Activated CD8-positive, alpha-beta memory T cell treated with anti-CD3 and anti-CD28 coated beads, Interleukin-2, amount 10 ng/mL, durations not matched to agents 7 days and 5 days (primary cell): ENCODE measurements at regions not wholly inside any gene's neighbourhood (a gene's known extent, or its start where the extent isn't known, plus 50 kb on each side); places are given as distances from the start of the nearest gene placed in this dataset.

Source experiments
- ATAC-seq: fragments of 150-1000 bp; cut with Tn5 transposase; one replicate; pipeline ENCODE4 v1.10.0; 2021; ENCODE audit warnings: moderate library complexity
- CTCF ChIA-PET: fragments of 350-600 bp; sonication (Branson Sonifier 250); formaldehyde crosslinking; loops from one replicate; lab custom pipeline; 2021; ENCODE audit warnings: antibody characterized with exemption; lab: Charles Lee
- DNase-seq: peaks from one replicate; pipeline ENCODE4 v3.0.0-alpha.2; 2020
- H3K27ac Mint-ChIP-seq: one replicate; pipeline ENCODE4 v1.8.0; 2021; ENCODE audit warnings: mild to moderate bottlenecking, mixed read lengths
- H3K27me3 Mint-ChIP-seq: one replicate; pipeline ENCODE4 v1.8.0; 2021; ENCODE audit warnings: mixed read lengths
- H3K36me3 Mint-ChIP-seq: one replicate; pipeline ENCODE4 v1.8.0; 2021; ENCODE audit warnings: mild to moderate bottlenecking, mixed read lengths
- H3K4me1 Mint-ChIP-seq: one replicate; pipeline ENCODE4 v1.8.0; 2021; ENCODE audit warnings: mixed read lengths
- H3K4me3 Mint-ChIP-seq: one replicate; pipeline ENCODE4 v1.8.0; 2021; ENCODE audit warnings: mild to moderate bottlenecking, moderate library complexity, mixed read lengths
- H3K9me3 Mint-ChIP-seq: one replicate; pipeline ENCODE4 v1.8.0; 2022; ENCODE audit warnings: low read depth, mixed read lengths

DNA sequence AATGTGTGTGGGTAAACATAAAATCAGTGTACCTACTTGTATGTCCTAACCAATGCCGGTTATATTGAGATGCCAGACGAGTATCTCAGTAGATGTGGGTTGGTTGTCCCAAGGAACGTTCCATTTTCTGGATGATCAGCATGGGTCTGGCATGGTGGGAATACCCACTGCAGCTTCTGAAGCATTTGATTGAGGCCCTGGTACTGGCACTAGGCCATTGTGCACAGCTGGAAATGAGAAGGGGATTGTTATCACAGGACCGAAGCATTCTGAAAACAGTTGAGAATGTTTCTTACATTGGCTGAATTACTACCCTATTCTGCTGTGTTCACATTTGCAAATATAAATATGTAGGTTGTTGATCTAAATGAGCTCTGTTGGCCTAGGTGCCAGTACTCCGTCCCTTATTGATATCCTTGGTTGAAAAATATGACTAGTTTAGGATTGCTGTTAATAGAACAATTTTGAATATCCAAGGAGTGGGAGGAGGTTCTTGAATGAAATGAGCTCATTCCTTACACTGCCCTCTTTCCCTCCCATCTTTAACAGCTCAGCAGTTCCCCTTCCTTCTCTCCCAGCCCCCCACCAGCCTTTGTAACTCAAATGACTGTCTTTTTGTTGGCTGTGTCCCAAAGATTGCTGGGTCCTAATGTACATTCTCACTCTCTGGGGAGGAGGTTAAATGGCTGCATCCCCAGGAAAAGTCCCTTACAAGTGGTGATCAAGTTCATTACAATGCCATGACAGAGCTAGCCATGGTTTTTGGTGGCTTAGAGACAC is 293.3 kb upstream of the TPM1 start:
- Mint-ChIP-seq H3K27me3 (peaks cover 11% of the 10 kb centered on the region), H3K36me3 (no peaks in the 10 kb centered on the region), H3K4me1 (no peaks in the 10 kb centered on the region), H3K27ac (no peak overlapping the region), H3K9me3 (no peaks in the 10 kb centered on the region), H3K4me3 (no peak overlapping the region)
- no peak for ATAC-seq
- CTCF ChIA-PET, result no interaction called here
- no peak for DNase-seq

DNA sequence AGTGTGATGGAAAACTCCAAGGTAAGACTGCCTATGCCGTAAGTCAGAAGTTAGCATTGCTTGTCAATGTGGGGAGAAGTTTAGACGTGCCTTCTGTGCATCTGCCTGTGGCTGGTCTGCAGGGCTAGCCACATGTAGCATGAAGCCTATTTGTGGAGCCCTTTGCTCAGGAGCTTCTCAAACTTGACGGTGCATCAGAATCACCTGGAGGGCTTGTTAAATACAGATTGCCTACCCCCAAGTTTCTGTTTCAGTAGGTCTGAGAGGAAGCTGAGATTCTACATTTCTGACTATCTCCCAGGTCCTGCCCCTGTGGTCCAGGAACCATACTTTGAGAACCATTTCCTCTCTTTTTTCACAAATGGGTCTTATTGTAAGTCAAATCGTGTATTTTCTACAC is 292.1 kb upstream of the TPM1 start:
- CTCF ChIA-PET, result no interaction called here
- H3K9me3 Mint-ChIP-seq, result no peaks in the 10 kb centered on the region
- ATAC-seq, result no peak
- peaks cover 11% of the 10 kb centered on the region for H3K27me3 Mint-ChIP-seq
- H3K4me3 Mint-ChIP-seq, result no peak overlapping the region
- no peaks in the 10 kb centered on the region for H3K4me1 Mint-ChIP-seq
- no peak for DNase-seq
- no peaks in the 10 kb centered on the region for H3K36me3 Mint-ChIP-seq
- no peak overlapping the region for H3K27ac Mint-ChIP-seq

DNA sequence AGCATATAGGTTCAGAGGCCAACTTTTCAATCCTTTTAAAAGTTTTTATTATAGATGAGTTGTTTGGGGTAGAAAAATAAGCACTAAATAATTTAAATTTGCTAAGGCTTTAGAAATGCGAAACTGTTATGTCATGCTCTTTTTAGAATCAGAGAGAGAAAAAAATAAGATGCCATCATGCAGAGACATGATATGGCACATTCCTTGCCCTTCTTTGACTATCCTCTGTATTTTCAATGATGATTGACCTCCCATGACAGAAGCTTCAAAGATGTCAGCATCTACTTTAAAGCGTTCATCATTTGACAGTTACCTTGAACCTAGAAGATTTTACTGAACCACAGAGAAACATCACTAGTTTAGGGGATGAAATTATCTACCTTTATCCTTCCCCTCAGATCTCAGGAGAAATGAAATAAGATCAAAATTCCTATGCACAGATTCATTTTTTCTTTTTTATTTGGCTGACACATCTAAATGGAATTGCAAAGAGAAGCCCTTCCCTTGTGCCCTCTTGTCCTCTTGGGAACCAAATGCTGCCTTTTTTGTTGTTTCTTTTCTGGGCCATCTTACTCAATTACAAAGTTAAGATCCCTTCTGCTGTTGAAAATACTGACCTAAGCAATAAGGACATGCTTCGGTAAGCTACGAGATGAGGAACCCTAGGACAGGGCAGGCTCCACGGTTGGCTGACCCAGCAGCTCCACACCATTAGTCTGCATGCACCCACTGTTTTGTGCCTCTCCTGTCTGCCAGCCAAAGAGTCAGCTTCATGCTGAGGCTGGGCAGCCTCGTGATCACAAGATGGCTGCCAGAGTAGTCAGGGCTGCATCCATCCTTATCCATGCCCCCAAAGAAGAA is 289.7 kb upstream of the TPM1 start:
- Mint-ChIP-seq H3K27me3 (peaks cover 6% of the 10 kb centered on the region), H3K9me3 (no peaks in the 10 kb centered on the region), H3K27ac (no peak overlapping the region), H3K36me3 (no peaks in the 10 kb centered on the region), H3K4me1 (no peaks in the 10 kb centered on the region), H3K4me3 (no peak overlapping the region)
- no peak for ATAC-seq
- CTCF ChIA-PET, result interaction anchor here (0.8 kb wide), 1 partner anchor 10 kb away, joined by 3 read pairs; no protein-coding TSS in a partner anchor
- DNase-seq, result no peak

DNA sequence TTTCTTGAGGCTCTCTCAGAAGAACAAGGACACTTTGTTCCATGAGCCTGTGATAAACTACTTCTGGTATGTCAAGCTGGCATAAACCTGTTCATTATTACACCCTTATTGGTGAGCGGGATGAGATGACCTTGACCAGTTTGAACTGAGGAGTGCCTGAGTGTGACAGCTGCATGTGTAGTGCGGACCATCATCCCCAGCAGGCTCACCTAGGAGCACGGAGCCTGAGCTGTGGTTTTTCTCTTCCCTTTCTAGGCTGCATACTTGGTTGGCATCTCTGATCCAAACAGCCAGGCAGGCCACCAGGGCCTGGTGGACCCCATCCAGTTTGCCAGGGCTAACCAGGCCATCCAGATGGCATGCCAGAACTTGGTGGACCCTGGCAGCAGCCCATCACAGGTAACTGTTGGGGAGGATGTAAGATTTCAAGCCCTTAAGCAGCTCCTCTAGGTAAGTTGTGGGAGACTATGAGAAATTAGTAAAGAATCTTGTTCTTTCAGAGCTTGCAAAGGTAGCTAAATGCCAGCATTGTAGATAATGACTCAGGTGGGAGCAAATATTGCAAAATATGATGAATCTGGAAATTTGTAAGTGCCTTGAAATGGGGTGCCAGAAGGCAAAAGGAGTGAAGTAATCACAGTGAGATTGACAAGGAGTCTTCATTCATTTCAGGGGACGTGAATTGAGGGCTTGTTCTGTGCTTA is 288.9 kb upstream of the TPM1 start:
- Mint-ChIP-seq H3K27me3 (peaks cover 6% of the 10 kb centered on the region), H3K9me3 (no peaks in the 10 kb centered on the region), H3K4me1 (no peaks in the 10 kb centered on the region), H3K36me3 (no peaks in the 10 kb centered on the region), H3K4me3 (no peak overlapping the region), H3K27ac (no peak overlapping the region)
- CTCF ChIA-PET, result no interaction called here
- DNase-seq (no peak), ATAC-seq (no peak)

DNA sequence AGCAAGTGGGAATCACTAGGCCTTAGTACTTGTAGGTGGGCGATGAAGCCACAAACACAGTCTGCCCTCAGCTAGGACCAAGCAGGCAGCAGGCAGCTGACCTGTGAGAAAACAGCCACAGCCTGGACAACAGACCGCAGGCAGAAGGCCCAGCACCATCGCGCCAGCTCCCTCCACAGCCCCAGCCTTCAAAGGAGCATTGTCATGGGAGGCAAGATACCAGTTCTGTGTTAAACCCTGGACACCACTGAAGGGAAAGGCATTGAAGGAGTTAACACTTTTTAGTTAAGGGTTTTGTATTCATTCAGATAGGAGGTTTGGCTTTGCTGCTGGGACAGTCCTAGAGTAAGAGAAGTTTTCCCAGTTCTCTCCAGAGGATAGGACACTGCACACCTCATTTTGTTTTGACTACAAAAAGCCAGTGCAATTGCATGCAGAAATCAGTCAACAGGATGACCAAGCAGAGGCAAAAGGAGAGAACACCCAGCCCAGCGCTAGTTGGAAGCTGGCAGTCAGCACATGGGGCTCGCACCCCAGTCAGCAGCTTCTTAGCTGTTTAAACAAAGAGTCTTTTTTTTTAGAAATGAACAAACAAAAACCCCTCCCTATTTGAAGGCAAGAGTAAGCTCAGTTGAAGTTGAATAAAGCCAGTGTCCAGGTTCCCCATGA is 286.1 kb upstream of the TPM1 start:
- H3K4me3 Mint-ChIP-seq, result no peak overlapping the region
- no peaks in the 10 kb centered on the region for H3K9me3 Mint-ChIP-seq
- DNase-seq, result no peak
- CTCF ChIA-PET, result interaction anchor here (2.0 kb wide), 1 partner anchor 14 kb away, joined by 6 read pairs; no protein-coding TSS in a partner anchor
- H3K36me3 Mint-ChIP-seq, result no peaks in the 10 kb centered on the region
- peaks cover 6% of the 10 kb centered on the region for H3K27me3 Mint-ChIP-seq
- ATAC-seq, result no peak
- no peak overlapping the region for H3K27ac Mint-ChIP-seq
- no peaks in the 10 kb centered on the region for H3K4me1 Mint-ChIP-seq

DNA sequence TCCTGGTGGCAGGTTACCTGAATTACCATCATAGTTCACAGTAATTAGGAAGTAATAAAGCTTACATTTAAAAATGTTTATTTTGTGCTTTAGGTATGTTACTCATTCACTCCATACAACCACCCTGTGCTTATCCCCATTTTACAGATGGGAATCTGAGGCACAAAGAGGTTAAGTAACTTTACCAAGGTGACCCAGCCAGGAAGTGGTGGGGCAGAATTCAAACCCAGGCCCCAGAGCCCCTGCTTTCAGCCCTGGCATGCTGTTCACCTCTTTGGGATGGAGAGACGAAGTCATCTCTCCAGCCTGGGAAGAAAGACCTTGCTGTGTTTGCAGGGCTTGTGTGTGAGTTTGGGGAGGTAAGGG is 285.6 kb upstream of the TPM1 start:
- Mint-ChIP-seq H3K36me3 (no peaks in the 10 kb centered on the region), H3K9me3 (no peaks in the 10 kb centered on the region), H3K27ac (no peak overlapping the region), H3K4me3 (no peak overlapping the region), H3K27me3 (peaks cover 3% of the 10 kb centered on the region), H3K4me1 (no peaks in the 10 kb centered on the region)
- DNase-seq (no peak), ATAC-seq (no peak)
- CTCF ChIA-PET, result interaction anchor here (2.0 kb wide), 1 partner anchor 15 kb away, joined by 6 read pairs; no protein-coding TSS in a partner anchor

DNA sequence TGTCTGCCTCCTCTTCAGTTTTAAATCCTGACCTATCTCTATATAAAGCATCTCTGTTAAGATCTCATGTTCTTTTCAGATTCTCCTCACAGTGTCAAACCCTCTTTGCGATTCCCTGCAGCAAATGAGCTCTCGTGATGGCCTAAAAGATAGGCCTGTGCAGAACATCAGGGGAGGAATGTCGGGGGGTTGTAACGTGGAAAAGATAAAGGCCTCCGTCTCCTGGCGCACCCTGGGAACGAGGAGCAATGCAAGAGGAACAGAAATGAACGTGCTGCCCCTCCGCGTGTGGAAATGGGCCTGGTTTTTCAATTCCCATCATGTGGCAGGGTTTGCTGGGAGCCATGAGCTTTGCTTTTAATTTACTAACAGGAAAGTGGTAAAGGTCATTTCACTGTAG is 285.0 kb upstream of the TPM1 start:
- Mint-ChIP-seq H3K36me3 (no peaks in the 10 kb centered on the region), H3K4me3 (no peak overlapping the region), H3K27me3 (no peaks in the 10 kb centered on the region), H3K27ac (no peak overlapping the region), H3K9me3 (no peaks in the 10 kb centered on the region), H3K4me1 (no peaks in the 10 kb centered on the region)
- no peak for ATAC-seq
- DNase-seq, result no peak
- CTCF ChIA-PET, result no interaction called here

DNA sequence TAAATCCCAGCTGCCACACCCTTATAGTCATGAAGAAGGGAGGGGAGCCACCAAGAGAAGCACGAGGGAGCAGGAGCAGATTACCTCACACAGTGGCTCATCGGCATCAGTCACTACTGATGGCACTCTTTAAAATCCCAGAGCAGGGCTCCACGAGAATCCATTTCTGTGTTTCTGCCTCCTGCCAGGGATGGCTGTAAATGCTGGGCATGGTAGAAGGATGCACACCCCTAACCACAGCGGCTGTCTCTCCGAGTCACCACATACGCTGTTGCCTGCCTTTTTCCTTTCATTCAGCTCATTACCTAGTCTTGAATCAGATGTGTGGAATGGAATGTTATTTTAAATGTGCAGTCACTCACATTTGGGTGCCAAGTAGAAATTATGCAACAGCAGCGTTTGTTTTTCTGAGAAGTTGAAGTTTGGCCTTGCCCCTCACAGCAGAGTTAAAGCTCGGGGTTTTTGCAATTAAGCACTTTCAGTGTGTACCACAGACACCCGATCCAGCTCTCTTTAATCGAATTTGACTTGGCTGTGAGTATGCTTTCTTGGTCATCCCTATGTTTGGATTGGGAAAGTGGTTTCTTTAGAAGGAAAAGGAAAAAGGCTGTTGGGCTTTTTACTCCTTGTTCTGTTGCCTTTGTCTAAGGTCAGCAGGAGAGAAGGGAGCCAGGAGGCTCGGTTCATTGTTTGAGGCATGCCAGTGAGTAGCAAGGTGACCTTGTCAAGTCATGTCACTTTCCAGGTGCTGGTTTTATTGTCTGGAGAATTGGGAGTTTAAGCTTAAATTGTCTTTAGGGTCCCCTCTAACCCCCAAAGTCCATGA is 284.2 kb upstream of the TPM1 start:
- no peak overlapping the region for H3K4me3 Mint-ChIP-seq
- ATAC-seq, result no peak
- no peak overlapping the region for H3K27ac Mint-ChIP-seq
- no peaks in the 10 kb centered on the region for H3K27me3 Mint-ChIP-seq
- H3K4me1 Mint-ChIP-seq, result no peaks in the 10 kb centered on the region
- H3K36me3 Mint-ChIP-seq, result no peaks in the 10 kb centered on the region
- CTCF ChIA-PET, result interaction anchor here (1.7 kb wide), 1 partner anchor 15 kb away, joined by 5 read pairs; no protein-coding TSS in a partner anchor
- no peaks in the 10 kb centered on the region for H3K9me3 Mint-ChIP-seq
- DNase-seq, result no peak

DNA sequence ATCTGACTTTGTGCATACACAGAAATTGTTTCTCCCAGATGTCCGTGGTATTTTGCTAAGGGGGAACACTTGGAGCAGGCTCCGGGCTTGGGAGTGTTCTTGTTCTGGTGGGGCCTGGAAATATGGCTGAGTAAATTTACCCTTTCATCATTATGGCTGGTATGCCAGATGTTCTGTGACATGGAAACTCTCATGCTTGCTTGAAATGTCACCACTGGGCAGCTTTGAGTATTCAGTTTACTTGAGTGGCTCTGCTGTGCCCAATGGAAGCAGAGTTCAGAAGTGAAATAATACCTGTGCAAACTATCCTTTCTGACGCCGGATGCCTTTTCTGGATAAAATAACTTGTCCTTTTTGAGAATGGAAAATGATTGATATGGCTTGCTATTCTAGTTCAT is 283.6 kb upstream of the TPM1 start:
- Mint-ChIP-seq H3K4me1 (no peaks in the 10 kb centered on the region), H3K9me3 (no peaks in the 10 kb centered on the region), H3K27ac (no peak overlapping the region), H3K27me3 (no peaks in the 10 kb centered on the region), H3K36me3 (no peaks in the 10 kb centered on the region), H3K4me3 (no peak overlapping the region)
- DNase-seq (no peak), ATAC-seq (no peak)
- CTCF ChIA-PET, result interaction anchor here (1.7 kb wide), 1 partner anchor 16 kb away, joined by 5 read pairs; no protein-coding TSS in a partner anchor

DNA sequence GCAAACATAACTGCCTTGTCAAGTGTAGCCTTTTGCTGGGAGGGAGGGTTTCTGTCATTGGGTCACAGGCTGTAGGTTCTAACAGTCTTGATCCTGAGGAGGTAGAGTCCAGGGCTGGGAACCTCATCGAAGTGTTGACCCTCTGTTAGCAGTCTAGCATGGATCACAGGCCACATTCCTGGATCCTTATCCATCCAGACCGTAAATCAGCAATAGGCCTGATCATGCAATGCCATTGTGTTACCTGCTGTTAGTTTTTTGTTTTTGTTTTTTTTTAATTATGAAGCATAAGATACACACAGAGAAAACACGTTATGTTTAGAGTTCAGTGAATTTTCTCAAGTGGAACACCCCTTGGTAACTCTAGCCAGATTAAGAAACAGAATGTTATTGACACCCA is 282.0 kb upstream of the TPM1 start:
- CTCF ChIA-PET, result interaction anchor here (0.5 kb wide), 1 partner anchor 691 kb away, joined by 4 read pairs; no protein-coding TSS in a partner anchor
- no peak overlapping the region for H3K4me3 Mint-ChIP-seq
- H3K36me3 Mint-ChIP-seq, result no peaks in the 10 kb centered on the region
- H3K9me3 Mint-ChIP-seq, result no peaks in the 10 kb centered on the region
- no peaks in the 10 kb centered on the region for H3K4me1 Mint-ChIP-seq
- DNase-seq (no peak), ATAC-seq (no peak)
- H3K27ac Mint-ChIP-seq, result no peak overlapping the region
- peaks cover 3% of the 10 kb centered on the region for H3K27me3 Mint-ChIP-seq

DNA sequence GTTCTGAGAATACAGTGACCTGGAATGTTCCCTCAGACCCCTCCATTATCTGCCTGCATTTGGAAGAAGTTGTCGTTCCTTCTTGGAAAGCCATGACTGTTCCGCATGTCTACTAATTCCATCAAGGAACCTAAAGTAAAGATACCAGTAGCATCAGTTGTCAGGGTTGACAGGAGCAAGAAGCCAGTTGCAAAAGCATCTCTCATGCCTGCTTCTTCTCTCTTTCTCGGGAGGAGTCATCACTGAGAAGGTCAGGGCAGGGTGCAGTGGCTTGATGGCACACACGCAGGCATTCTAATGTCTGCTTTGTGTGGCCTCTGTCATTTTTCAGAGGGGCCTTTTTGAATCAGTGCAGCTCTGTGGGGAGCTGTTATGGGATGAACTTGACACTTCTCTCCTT is 276.6 kb upstream of the TPM1 start:
- DNase-seq, result no peak
- Mint-ChIP-seq H3K27ac (no peak overlapping the region), H3K36me3 (no peaks in the 10 kb centered on the region), H3K4me3 (no peak overlapping the region), H3K27me3 (peaks cover 3% of the 10 kb centered on the region), H3K4me1 (no peaks in the 10 kb centered on the region), H3K9me3 (no peaks in the 10 kb centered on the region)
- CTCF ChIA-PET, result no interaction called here
- no peak for ATAC-seq

DNA sequence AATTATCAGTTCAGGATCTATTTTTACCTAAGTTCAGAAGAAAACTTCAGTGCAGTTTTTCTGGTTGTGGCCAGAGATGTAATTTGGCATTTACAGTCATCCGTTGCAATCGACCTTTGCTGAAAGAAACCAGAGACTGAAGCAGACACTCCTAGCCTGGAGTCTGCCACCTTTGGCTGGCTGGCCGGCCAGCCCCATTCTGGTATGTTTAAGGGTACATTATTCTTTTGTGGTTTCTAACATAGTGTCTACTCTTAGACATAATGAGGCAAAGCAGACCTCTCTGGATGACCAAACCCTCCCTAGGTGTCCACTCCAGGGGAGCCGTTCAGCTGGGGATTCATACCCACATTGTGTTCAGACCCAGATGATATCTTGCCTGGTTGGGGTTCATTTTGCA is 275.9 kb upstream of the TPM1 start:
- CTCF ChIA-PET, result no interaction called here
- no peak for ATAC-seq

More for the DNA sequence above, 275.9 kb upstream of the TPM1 start:
- Mint-ChIP-seq H3K9me3 (no peaks in the 10 kb centered on the region), H3K36me3 (no peaks in the 10 kb centered on the region), H3K27ac (no peak overlapping the region), H3K4me3 (no peak overlapping the region), H3K27me3 (peaks cover 3% of the 10 kb centered on the region), H3K4me1 (no peaks in the 10 kb centered on the region)
- DNase-seq, result no peak
